Endodermal cell (in vitro differentiated cells): ENCODE measurements at regions not wholly inside any gene's neighbourhood (a gene's known extent, or its start where the extent isn't known, plus 50 kb on each side); places are given as distances from the start of the nearest gene placed in this dataset.

Experiments used
- DNase-seq: peaks from one replicate; pipeline ENCODE4 v3.0.0-alpha.2; 2017
- H3K27ac ChIP-seq: 2 replicates; pipeline ENCODE4 v1.5.1; 2013; ENCODE audit warnings: mild to moderate bottlenecking, low read depth, low read length, moderate library complexity
- H3K27me3 ChIP-seq: 2 replicates; pipeline ENCODE4 v1.6.1; 2013; ENCODE audit warnings: mild to moderate bottlenecking, low read length, moderate library complexity; ENCODE audit not compliant: insufficient read depth, control insufficient read depth, poor library complexity, severe bottlenecking
- H3K36me3 ChIP-seq: 2 replicates; pipeline ENCODE4 v1.7.0; 2013; ENCODE audit warnings: mild to moderate bottlenecking, low read length, moderate library complexity; ENCODE audit not compliant: control insufficient read depth, insufficient read depth
- H3K4me1 ChIP-seq: one replicate; pipeline ENCODE4 v1.7.0; 2013; ENCODE audit warnings: low read length; ENCODE audit not compliant: control insufficient read depth, insufficient read depth
- H3K4me3 ChIP-seq: 2 replicates; pipeline ENCODE4 v1.5.1; 2013; ENCODE audit warnings: mild to moderate bottlenecking, low read length, moderate library complexity
- H3K9ac ChIP-seq: 2 replicates; pipeline ENCODE4 v1.6.1; 2013; ENCODE audit warnings: mild to moderate bottlenecking, low read length, moderate library complexity; ENCODE audit not compliant: poor library complexity, severe bottlenecking; ENCODE audit errors: extremely low read depth
- H3K9me3 ChIP-seq: 2 replicates; pipeline ENCODE4 v1.6.1; 2013; ENCODE audit warnings: mild to moderate bottlenecking, low read length, moderate library complexity; ENCODE audit not compliant: control insufficient read depth
- H3K27ac Mint-ChIP-seq: 2 replicates; pipeline ENCODE4 v1.8.0; 2020; ENCODE audit warnings: mixed read lengths
- H3K27me3 Mint-ChIP-seq: 2 replicates; pipeline ENCODE4 v1.8.0; 2021; ENCODE audit warnings: mild to moderate bottlenecking, mixed read lengths; ENCODE audit not compliant: insufficient read depth
- H3K36me3 Mint-ChIP-seq: 2 replicates; pipeline ENCODE4 v1.8.0; 2020; ENCODE audit warnings: low read depth, mixed read lengths
- H3K4me1 Mint-ChIP-seq: 2 replicates; pipeline ENCODE4 v1.8.0; 2020; ENCODE audit warnings: mixed read lengths
- H3K4me3 Mint-ChIP-seq: 2 replicates; pipeline ENCODE4 v1.8.0; 2020; ENCODE audit warnings: mild to moderate bottlenecking, moderate library complexity, mixed read lengths
- H3K9me3 Mint-ChIP-seq: 2 replicates; pipeline ENCODE4 v1.8.0; 2020; ENCODE audit warnings: mild to moderate bottlenecking, mixed read lengths
- WGBS, 2 experiments: methylation state at CpG; one replicate each; pipeline versions ENCODE4 v1.1.5 to v1.1.7; 2013; ENCODE audit warnings: missing lambda C conversion rate in 2 of 2, mixed read lengths in 1 of 2; ENCODE audit not compliant: insufficient coverage in 1 of 2, insufficient read length in 1 of 2; 5-methylcytosine and 5-hydroxymethylcytosine counted together
- TF ChIP-seq, protein P1 (sequence below): fragments of 200-600 bp; sonication (generic); conservative IDR thresholded peaks from 2 replicates; pipeline ENCODE4 v1.5.0; 2021; ENCODE audit warnings: antibody characterized with exemption, mild to moderate bottlenecking

DNA sequence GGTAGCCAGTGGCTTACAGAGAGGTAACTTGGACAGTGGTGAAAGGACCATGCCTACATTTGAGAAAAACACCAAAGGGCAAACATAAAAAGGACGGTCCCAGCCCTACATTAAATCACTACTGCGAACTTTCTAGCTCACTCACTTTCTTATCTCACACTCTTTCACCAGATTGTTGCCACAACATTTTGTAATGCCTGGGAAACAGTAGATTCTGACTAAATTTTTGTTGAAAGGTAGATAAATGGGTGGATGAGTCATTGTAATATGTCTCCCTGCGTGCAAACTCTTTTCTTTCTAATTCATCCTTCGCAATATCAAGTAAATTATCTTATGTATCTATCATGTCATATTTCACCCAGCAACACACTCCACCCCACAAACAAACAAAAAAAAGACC, 192.2 kb downstream of the IRS1 start:
- 80 to 99% methylated on average over 1 to 4 of the region's 4 CpGs for WGBS, 2 experiments
- Mint-ChIP-seq H3K4me3 (no peak overlapping the region), H3K27ac (no peak overlapping the region), H3K9me3 (no peaks in the 10 kb centered on the region), H3K27me3 (peaks cover 2% of the 10 kb centered on the region), H3K4me1 (peaks cover 4% of the 10 kb centered on the region), H3K36me3 (no peaks in the 10 kb centered on the region)
- TF ChIP-seq, protein P1, sequence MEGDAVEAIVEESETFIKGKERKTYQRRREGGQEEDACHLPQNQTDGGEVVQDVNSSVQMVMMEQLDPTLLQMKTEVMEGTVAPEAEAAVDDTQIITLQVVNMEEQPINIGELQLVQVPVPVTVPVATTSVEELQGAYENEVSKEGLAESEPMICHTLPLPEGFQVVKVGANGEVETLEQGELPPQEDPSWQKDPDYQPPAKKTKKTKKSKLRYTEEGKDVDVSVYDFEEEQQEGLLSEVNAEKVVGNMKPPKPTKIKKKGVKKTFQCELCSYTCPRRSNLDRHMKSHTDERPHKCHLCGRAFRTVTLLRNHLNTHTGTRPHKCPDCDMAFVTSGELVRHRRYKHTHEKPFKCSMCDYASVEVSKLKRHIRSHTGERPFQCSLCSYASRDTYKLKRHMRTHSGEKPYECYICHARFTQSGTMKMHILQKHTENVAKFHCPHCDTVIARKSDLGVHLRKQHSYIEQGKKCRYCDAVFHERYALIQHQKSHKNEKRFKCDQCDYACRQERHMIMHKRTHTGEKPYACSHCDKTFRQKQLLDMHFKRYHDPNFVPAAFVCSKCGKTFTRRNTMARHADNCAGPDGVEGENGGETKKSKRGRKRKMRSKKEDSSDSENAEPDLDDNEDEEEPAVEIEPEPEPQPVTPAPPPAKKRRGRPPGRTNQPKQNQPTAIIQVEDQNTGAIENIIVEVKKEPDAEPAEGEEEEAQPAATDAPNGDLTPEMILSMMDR = no peak
- no peaks in the 10 kb centered on the region for H3K27me3 ChIP-seq
- no peak overlapping the region for H3K27ac ChIP-seq
- no peaks in the 10 kb centered on the region for H3K36me3 ChIP-seq
- H3K4me3 ChIP-seq = no peak overlapping the region
- H3K9me3 ChIP-seq = no peaks in the 10 kb centered on the region
- DNase-seq = no peak
- no peak overlapping the region for H3K9ac ChIP-seq
- H3K4me1 ChIP-seq = no peaks in the 10 kb centered on the region

GRCh38 chr2:226605642-226606041, 194.0 kb downstream of the IRS1 start:
- Histone ChIP-seq H3K4me1 (no peaks in the 10 kb centered on the region), H3K27ac (no peak overlapping the region), H3K9me3 (no peaks in the 10 kb centered on the region), H3K9ac (no peak overlapping the region), H3K36me3 (no peaks in the 10 kb centered on the region), H3K4me3 (no peak overlapping the region), H3K27me3 (no peaks in the 10 kb centered on the region)
- H3K36me3 Mint-ChIP-seq = no peaks in the 10 kb centered on the region
- no peak overlapping the region for H3K4me3 Mint-ChIP-seq
- no peak for DNase-seq
- no peak overlapping the region for H3K27ac Mint-ChIP-seq
- H3K9me3 Mint-ChIP-seq = no peaks in the 10 kb centered on the region
- 97 to 100% methylated on average over 1 to 2 of the region's 2 CpGs for WGBS, 2 experiments
- TF ChIP-seq, protein P1 = no peak
- peaks cover 4% of the 10 kb centered on the region for H3K4me1 Mint-ChIP-seq
- H3K27me3 Mint-ChIP-seq = peaks cover 2% of the 10 kb centered on the region

DNA sequence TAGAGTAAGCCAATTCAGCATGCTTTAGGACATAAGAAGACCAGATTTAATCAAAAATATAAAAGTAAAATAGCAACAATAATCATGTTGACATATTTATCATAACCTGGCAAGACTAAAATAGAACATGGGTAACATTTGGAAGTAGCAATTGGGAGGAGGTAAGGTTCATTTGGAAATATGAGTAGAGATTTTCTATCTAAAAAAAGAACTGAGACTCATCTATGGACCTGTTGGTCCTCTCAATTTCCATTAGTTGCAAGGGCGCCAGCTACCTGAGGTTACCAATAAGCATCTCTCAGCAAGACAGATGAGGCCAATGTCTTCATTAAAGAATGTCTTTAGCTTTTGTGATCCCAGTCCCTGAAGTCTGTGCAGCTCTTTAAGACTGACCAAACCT, 196.0 kb downstream of the IRS1 start:
- no peaks in the 10 kb centered on the region for H3K27me3 ChIP-seq
- Mint-ChIP-seq H3K9me3 (no peaks in the 10 kb centered on the region), H3K27me3 (peaks cover 2% of the 10 kb centered on the region), H3K36me3 (no peaks in the 10 kb centered on the region), H3K4me3 (no peak overlapping the region), H3K4me1 (peaks cover 8% of the 10 kb centered on the region), H3K27ac (no peak overlapping the region)
- 79 to 100% methylated on average over 1 of the region's 1 CpG for WGBS, 2 experiments
- H3K4me3 ChIP-seq = no peak overlapping the region
- no peaks in the 10 kb centered on the region for H3K36me3 ChIP-seq
- TF ChIP-seq, protein P1 = no peak
- DNase-seq = no peak
- H3K4me1 ChIP-seq = no peaks in the 10 kb centered on the region
- H3K9me3 ChIP-seq = no peaks in the 10 kb centered on the region
- H3K27ac ChIP-seq = no peak overlapping the region
- H3K9ac ChIP-seq = no peak overlapping the region
